NCI-H2107 (cell line): ENCODE measurements at regions not wholly inside any gene's neighbourhood (a gene's known extent, or its start where the extent isn't known, plus 50 kb on each side); places are given as distances from the start of the nearest gene placed in this dataset.

ENCODE experiments used
- DNase-seq: peaks from one replicate; lab custom pipeline; 2025; lab: John Stamatoyannopoulos, UW

DNA sequence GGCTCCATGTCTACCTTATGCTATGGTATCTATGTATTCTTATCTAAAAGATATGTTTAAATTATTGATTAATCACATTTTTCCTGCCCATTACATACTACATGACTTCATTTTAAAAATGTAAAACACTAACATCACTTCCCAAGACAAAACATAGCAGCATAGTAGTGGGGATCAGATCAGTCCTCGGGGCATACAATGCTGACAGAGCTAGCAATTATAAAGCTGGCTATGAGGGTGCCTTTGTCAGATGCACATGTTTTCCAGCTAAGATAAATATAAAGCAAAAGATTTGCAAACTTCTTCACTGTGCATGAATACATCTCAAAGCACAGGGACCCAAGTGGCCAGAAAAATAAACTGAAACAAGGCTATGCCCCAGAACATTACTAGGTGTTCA is 549.8 kb upstream of the INTU start:
- DNase-seq, result no peak

DNA sequence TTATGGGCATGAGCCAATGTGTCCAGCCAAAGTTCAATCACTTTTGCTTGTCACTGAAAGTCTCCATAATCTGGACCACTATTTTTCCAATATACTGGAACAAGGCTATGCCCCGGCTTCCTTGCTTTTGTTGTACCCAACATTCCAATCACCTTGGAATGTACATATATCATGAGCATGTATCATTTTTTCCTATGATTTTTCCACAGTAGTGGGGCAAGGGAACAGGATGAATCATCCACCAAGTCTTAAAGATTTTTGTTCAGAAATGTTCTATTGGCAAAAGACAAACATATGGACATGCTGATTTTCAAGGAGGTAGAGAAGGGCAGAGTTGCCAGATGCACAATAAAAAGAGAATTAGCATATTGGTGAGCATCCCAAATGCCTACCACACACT is 548.1 kb upstream of the INTU start:
- DNase-seq, result no peak

DNA sequence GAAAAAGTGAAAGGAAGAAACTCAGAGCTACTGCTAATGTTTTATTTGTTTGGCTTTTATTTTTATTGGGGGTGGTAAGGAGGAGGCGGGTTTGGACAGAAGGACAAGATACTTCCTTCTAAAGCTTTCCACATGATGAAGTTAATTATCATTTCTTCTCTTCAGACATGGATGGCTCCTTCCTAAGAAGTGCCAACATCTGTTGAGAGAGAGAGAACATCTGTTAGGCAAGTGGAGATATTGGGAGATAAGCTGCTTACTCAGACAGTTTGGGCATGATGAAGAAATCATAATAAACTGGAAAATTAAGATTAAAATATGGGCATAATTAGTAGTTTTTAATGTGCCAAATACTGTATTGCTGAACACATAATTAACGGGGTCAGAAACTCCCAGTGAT is 535.7 kb upstream of the INTU start:
- DNase-seq, result no peak

DNA sequence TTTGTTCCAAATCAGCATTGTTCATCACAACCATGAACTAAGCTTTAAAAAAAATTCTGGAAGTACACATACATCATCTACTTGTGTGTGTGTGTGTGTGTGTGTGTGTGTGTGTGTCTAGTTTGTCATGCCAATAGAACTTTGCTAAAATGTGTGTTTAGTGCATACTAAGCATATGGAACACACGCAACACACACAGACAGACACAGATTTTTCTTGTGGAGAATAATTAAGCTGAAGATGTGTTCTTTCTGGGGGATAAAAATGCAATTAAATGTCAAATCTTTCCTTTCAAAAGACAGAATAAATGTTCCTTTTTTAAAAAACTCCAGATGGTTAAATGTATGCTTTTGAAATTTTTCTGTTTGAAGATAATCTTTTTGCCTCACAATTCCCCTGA is 530.4 kb upstream of the INTU start:
- DNase-seq, result no peak

DNA sequence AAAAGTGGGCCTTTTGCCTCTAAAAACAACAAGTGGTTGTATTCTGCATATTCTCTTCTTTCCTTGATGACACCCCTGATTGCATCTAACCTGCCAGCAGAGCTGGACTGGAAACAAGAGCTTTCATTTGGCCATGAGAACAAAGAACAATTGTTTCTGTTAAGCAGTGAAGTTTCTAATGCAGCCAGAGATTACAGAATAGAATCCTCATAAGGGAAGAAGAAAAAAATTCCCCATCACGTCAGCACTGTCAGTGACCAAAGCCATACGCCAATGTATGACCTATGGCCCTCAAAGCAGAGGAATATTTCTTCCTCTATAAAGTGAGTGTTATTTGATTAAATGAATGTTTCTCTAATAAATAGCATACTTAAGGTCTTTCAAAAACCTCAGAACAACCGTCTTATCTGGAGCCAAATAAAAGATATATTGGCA is 529.1 kb upstream of the INTU start:
- DNase-seq, result no peak

DNA sequence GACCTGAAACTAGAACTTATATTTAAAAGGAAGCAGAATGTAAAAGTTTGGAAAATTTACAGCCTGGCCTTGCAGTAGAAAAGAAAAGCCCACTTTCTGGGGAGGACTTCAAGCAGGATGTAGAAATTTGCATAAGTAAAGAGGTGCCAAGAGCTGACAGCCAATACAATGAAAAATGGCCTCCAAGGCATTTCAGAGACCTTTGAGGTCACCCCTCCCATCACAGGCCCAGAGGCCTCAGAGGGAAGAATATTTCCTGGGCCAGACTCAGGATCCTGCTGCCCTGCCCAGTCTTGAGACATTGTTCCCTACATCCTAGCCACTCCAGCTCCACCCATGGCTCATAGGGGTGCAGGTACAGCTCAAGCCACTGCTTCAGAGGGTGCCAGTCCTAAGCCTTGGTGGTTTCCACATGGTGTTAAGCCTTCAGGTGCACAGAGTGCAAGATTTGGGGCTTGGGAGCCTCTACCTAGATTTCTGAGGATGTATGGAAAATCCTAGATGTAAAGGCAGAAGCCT is 518.9 kb upstream of the INTU start:
- DNase-seq, result no peak

DNA sequence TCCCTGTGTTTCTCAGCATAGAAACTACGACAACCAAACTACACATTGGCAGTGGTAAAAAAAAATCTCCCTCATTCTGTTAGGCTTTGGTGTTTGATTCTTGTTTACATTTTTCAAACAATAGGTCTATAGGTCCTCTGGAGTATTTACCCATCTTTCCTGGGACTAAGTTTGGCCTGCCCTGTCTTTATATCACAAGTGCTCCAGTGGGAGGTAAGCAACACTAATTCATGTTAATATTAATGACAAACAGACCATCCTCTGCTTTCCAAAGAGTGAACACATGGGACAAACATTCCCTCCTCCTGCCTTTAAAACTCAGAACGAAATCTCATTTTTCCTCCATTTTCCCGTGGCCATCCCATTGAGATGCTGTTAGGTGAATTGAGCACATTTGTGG is 514.1 kb upstream of the INTU start:
- no peak for DNase-seq

DNA sequence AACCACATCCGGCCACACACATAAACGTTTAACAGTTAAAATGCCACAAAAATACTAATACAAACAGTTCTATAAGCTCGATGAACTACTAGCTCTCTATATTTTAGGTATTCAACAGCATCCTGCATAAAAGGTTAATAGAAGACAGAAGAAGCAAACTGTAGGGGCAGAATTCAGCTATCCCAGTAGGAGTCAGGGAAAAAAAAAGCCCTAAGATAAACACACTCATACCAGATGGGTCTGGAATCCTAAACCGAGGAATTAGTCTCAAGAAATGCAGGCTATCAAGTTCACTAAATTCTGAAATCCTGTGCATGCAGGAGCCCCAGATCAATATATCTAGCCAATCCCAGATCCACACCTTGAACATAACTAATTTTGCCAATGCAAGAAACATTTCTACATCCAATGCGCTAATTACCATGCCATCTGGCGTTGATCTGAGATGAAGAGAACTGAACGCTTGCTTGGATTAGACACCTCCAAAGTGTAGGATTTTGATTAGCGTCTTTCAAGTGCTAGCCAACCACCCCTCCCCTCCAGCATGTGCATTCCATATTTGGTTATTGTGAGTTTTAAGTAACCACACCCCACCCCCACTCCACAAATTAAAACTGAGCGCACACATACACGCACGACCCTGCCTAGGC is 512.2 kb upstream of the INTU start:
- DNase-seq, result no peak

DNA sequence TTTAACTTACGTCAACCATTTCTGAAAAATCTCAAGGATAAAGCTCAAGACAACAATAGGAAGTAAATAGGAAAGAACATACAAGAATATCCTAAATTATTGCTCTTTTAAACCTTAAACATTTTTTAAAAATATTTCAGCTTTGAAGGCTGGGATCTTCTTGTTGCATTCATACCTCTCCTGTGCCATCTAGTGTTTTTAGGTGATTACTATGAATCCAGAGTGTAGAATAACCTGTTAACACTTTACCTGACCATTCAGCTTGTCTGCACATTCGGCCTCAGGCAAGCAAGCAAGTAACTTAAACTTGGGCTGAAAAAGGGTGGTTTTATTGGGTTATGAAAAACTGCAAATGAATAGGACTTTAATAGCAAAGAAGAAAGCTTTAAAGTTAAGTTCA is 507.8 kb upstream of the INTU start:
- no peak for DNase-seq

DNA sequence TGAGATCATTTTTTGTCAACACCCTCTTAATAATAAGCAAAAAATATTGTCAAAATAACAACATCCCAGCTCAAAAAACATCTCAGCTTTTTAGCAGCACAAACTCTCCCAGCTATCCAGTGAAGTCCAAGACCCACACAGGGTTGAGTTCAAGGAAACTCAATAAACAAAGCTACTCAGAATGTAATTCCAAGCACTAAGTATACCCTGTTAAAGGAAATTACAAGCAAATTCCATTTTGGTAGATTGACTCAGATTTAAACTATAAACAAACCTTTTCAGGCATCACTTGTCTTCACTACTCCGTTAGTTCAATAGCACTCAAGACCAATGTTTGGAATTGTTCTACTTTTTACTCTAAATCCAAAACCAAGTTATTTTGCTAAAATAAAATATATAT is 506.0 kb upstream of the INTU start:
- no peak for DNase-seq

DNA sequence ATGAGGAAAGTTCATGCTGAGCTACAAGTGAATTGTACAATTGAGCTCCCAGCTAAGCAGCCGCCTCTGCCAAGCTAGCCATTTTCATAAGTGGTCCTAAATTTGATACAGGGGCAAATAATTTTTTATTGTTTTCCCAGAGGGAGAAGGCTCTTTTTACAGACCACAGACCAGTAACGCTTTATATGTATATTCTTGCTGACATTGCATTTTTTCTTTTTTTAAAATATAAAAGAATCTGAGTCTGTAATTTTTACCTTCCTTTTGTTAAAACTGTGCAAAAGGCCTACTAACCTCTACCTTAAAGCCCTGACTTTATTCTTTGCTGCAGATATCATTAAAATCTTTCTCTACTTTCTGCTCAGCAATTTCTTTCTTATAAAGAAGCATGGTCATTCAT is 501.2 kb upstream of the INTU start:
- DNase-seq, result no peak

DNA sequence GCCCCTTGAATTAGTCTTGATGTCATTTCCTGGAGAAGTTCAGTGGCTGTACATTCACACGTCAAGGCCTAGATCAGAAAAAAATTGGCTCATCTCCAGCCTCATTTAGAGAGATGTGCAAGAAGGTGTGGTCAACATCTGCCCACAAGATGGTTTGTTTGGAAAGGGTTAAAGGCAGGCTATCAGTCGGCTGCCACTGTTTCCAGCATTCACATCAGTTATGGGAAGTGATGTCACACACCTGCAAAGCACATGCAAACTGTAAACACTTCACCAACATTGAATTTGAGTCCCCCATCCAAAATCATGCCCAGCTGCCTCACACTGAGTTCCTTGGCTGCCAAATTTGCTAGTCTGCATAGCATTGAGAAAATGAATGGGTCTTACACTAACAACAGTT is 498.3 kb upstream of the INTU start:
- DNase-seq, result no peak

DNA sequence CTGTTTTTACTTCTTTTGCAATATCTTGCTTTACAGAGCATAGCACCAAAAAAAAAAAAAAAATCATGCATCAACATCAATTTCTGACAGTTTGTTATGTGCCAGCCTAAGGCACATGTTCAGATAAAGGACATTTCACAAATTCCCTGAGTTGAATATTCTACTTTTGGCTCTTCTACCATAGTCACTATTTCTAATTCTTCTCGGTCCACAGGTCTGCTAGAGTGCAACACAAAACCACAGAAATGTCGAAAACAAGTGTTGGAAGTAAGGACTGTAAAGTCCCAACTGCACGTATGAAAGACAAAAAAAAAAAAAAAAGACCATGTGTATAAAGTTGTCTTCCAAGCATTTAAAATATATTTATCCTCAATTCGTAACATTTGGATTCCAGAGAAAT is 494.2 kb upstream of the INTU start:
- DNase-seq, result no peak

DNA sequence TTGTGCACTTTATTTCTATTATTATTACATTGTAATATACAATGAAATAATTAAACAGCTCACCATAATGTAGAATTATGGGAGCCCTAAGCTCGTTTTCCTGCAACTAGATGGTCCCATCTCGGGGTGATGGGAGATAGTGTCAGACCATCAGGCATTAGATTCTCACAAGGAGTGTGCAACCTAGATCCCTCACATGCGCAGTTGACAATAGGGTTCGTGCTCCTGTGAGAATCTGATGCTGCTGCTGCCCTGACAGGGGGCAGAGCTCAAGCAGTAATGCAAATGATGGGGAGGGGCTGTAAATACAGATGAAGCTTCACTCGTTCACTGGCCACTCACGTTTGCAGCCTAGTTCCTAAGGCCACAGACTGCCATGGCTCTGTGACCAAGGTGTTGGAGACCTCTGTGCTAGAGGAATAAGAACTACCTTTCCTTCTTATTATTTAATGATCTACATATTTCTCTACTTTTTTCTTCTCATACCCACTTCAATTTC is 492.9 kb upstream of the INTU start:
- DNase-seq, result no peak

DNA sequence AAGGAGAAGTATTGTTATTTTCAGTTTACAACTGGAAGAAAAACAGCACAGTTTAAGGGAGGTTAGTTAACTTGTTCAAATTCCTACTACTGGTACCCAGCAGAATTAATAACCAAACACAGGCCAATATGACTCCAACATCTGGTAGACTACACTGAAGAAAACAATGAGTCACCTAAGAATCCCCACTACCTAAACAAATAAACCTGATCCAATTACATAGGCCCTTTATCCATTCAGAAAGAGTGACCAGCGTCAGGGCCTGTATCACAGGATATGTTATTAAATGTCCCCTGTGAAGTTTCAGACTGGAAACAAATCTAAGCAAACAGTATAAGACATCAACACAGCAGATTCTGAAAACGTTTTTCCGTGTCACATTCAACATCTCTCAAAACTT is 492.5 kb upstream of the INTU start:
- no peak for DNase-seq

DNA sequence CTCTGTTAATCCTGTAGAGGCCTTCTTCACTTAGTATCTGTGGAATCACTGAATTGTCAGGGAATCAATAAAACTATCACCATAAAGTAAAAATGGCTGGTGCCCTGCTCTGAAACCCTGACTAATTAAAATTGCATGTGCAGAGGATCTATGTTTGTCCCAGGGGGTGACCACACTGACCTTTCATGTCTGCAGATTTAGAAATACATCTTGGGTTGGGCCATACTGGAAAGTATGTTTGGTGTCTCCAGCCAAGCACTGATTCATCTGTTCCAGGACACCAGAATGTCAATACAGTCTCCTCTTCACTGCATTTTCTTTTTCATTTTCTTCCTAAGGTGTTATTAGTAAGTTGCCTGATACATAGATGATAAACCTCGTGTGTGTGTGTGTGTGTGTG is 490.9 kb upstream of the INTU start:
- DNase-seq, result no peak

DNA sequence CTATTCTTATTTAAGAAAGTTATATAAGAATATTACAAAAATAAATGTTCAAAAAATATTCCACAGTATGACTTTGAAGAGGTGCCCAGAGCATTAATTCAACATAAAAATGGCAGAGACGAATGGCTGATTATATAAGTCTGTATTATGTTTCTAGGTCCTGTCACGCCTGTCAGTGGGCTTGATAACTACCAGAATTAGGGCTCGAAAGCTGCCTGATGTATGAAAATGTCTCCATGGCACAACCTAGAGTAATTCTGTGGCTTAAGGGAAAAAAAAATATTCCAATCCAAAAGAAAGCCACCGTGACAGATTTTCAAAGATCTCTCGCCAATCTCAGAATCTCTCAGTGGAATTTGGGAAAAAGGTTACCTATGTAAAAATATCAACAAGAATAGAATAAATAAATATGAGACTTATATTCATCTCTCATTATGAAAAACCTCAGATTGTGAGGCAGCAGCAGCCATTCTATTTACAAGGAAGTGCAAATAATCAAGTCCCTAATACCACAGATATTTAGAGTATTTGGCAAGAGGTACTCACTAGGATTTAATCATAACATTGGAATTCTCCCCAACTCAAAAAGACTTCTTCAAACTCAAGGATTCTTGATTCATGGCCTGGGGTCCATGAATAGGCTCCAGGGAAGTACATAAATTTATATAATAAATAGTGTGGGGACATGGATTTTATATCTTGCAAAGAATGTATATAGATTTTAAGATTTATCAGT is 489.1 kb upstream of the INTU start:
- no peak for DNase-seq

DNA sequence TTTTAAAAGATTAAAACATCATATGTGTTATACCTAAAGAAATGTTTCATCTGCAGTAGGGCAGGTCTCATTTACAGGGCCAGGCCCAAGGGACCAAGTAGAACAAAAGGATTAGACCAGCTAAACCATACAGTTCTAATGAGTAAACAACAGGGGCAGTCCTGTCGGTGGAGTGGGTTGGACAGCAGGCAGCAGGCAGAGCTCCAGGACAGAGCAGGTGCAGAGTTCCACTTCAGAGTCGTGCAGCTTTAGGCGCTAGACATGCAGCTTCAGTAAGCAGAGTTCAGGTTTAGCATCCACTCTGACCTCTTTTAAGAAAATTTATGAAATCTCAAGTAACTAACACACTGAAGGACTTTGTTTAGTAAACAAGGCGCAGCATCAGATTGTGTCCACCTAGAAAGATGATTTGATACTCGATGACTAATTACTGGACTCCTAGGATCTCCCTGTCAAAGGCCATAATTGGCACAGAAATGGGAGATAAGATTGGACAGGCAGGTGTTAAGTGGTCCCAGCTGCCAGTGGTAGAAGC is 487.7 kb upstream of the INTU start:
- peak; percentile 3 for DNase-seq

DNA sequence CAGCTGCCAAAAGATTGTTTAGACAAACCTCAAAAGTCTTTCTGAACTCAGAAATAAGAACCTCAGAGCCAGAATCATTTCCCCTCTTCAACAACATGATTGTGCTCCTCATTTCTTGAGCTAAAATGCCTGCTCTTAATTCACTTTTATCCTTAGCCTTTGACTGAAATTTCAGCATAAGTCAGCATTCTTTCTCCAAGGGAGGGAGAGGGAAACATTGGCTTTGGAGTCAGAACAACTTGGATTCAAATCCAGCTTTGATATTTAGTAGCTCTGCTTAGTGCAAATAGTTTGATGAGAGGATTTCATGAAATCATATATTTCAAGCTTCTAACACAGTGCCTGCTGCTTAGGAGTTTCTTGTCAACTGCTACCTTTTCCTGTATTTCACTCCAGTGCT is 484.6 kb upstream of the INTU start:
- DNase-seq, result no peak

DNA sequence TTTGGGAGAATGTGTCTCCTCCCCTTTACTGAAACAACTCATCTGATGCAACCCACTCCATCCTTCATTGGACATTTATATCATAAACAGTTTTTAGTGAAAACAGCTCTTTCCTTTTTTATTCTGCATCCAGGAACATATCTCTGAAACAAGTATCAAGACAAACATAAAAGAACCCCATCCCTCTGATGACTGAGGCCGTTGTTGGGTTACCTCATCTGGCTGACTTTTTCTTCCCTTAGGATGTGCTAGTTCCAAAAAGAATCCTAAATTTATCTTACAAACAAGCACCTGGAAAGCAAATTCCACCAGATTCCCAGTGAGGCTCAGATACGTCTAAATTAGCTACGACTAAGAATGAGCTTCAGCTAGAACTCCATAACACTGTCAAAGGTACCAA is 483.7 kb upstream of the INTU start:
- DNase-seq, result no peak

DNA sequence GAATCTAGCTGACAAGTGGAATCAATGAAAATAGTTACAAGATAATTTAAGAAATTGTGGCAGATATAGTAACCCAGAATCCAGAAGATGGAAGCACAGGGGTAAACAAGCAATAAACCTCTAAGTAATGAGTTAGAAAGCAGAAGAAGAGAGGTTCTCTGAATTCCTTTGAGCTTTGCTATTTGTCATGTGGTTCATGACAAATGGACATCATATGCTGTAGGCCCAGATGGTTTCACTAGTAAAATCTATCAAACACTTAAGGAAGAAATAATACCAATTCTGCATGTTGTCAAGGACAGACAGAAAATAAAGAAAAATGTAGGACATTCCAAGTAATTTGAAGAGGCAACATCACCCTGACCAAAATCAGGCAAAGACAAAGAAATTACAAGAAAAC is 480.8 kb upstream of the INTU start:
- DNase-seq, result no peak

DNA sequence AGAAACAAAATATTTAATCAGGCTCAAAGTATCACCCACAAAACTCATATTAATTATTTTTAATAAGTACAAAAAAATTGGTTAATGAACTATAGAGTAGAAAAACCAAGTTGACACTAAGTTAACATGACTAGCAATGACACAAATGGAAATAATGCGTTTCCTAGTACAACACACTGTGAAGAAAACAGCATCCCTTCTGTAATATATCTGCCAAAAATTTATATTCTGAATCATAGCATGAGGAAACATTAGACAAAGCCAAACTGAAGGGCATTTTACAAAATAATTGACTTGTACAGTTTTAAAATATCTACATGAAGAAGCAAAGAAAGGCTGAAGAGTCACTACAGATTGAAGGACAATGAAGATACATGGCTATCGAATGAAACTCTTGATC is 477.6 kb upstream of the INTU start:
- DNase-seq, result no peak

DNA sequence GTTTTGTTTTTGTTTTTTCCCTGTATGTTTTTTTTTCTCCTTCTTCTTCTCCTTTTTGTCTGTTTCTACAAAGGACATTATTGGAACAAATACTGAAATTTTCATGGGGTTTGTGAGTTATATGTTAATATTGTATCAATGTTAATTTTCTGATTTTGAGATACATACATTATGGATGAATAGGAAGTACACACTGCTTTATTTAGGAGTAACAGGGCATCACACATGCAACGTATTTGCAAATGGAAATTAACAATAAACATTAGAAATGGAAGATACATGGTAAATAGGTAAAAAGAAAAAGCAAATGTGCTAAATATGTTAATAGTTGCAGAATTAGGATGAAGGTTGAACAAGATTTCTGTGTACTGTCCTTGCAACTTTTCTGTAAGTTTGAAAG is 477.2 kb upstream of the INTU start:
- DNase-seq, result no peak
